Ovary (tissue), 3 donors: ENCODE measurements at regions not wholly inside any gene's neighbourhood (a gene's known extent, or its start where the extent isn't known, plus 50 kb on each side); places are given as distances from the start of the nearest gene placed in this dataset.

Source experiments
- CTCF ChIP-seq, 3 donors: fragments of 450-650 bp in 2 of 3; fragments of 200-600 bp in 1 of 3; IDR thresholded peaks; one replicate each; pipeline versions ENCODE4 v1.5.1 to v1.8.0; 2016 to 2022; ENCODE audit warnings: antibody characterized with exemption in 3 of 3, mild to moderate bottlenecking in 1 of 3
- EP300 ChIP-seq: sonication (generic); formaldehyde crosslinking; IDR thresholded peaks from one replicate; pipeline ENCODE4 v1.6.1; 2017; ENCODE audit warnings: antibody characterized with exemption
- POLR2A ChIP-seq: fragments of 450-650 bp; IDR thresholded peaks from one replicate; pipeline ENCODE4 v1.6.1; 2017; ENCODE audit warnings: antibody characterized with exemption, mild to moderate bottlenecking, moderate library complexity
- donor health status: DM: no; HTN: no; CAD: no.

- TF ChIP-seq CTCF (IDR thresholded peaks at IDR 0.05) (no peak), POLR2A (no peak), EP300 (no peak)
Measured at GRCh38 chr5:85910335-85910734, 707.4 kb upstream of the COX7C start.
